RWPE2 (cell line): ENCODE measurements at regions not wholly inside any gene's neighbourhood (a gene's known extent, or its start where the extent isn't known, plus 50 kb on each side); places are given as distances from the start of the nearest gene placed in this dataset.

ENCODE experiments used
- ATAC-seq: fragments of 200-7000 bp; cut with Tn5 transposase; 3 replicates; pipeline ENCODE4 v1.9.1; 2021; ENCODE audit warnings: low read depth
- DNase-seq: peaks from one replicate; pipeline ENCODE4 v3.0.0-alpha.2; 2020; ENCODE audit warnings: low spot score
- H3K27ac ChIP-seq: fragments of 450-650 bp; 2 replicates; pipeline ENCODE4 v1.5.1; 2017; ENCODE audit warnings: mild to moderate bottlenecking; ENCODE audit not compliant: poor library complexity, severe bottlenecking
- H3K27me3 ChIP-seq: fragments of 250-450 bp; sonication (Bioruptor Pico); 2 replicates; pipeline ENCODE4 v1.5.1; 2021; ENCODE audit warnings: mild to moderate bottlenecking, moderate library complexity; ENCODE audit not compliant: insufficient read depth, poor library complexity, severe bottlenecking
- H3K36me3 ChIP-seq: fragments of 250-450 bp; sonication (Bioruptor Pico); 2 replicates; pipeline ENCODE4 v1.5.1; 2020; ENCODE audit warnings: low read depth, mild to moderate bottlenecking, moderate library complexity
- H3K4me1 ChIP-seq: fragments of 250-450 bp; sonication (Bioruptor Pico); 2 replicates; pipeline ENCODE4 v1.5.1; 2021; ENCODE audit warnings: mild to moderate bottlenecking, moderate library complexity; ENCODE audit not compliant: insufficient read depth, poor library complexity, severe bottlenecking
- H3K4me3 ChIP-seq: fragments of 250-450 bp; sonication (Bioruptor Pico); 2 replicates; pipeline ENCODE4 v1.5.1; 2021; ENCODE audit warnings: mild to moderate bottlenecking, moderate library complexity; ENCODE audit not compliant: severe bottlenecking
- H3K9me3 ChIP-seq: fragments of 250-450 bp; sonication (Bioruptor Pico); 2 replicates; pipeline ENCODE4 v1.5.1; 2021; ENCODE audit warnings: mild to moderate bottlenecking, moderate library complexity; ENCODE audit not compliant: severe bottlenecking
- TF ChIP-seq, protein P1 (sequence below): fragments of 450-650 bp; IDR thresholded peaks from one replicate; pipeline ENCODE4 v1.5.1; 2017; ENCODE audit warnings: mild to moderate bottlenecking, moderate library complexity; ENCODE audit not compliant: poor library complexity, severe bottlenecking

DNA sequence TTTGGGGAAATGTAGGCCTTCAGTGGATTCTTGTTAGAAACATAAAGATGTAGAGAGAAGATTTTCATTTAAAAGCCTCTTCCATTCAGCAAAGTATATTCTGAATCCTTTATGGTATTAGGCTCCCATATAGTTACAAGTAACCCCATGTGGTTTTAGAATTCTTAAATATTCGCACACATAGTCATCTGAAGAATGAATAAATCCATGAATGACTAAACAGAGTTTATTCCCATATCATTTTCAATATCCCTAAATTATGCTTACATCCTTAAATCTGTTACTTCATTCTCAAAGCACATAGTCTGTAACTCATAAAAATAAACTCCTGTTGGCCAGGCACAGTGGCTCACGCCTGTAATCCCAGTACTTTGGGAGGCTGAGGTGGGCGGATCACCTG lies 962.1 kb downstream of the KCNJ18 start:
- H3K27ac ChIP-seq: no peak overlapping the region
- H3K4me1 ChIP-seq: no peaks in the 10 kb centered on the region
- DNase-seq: no peak
- H3K27me3 ChIP-seq: no peaks in the 10 kb centered on the region
- ATAC-seq: no peak
- H3K4me3 ChIP-seq: no peak overlapping the region
- TF ChIP-seq, protein P1, sequence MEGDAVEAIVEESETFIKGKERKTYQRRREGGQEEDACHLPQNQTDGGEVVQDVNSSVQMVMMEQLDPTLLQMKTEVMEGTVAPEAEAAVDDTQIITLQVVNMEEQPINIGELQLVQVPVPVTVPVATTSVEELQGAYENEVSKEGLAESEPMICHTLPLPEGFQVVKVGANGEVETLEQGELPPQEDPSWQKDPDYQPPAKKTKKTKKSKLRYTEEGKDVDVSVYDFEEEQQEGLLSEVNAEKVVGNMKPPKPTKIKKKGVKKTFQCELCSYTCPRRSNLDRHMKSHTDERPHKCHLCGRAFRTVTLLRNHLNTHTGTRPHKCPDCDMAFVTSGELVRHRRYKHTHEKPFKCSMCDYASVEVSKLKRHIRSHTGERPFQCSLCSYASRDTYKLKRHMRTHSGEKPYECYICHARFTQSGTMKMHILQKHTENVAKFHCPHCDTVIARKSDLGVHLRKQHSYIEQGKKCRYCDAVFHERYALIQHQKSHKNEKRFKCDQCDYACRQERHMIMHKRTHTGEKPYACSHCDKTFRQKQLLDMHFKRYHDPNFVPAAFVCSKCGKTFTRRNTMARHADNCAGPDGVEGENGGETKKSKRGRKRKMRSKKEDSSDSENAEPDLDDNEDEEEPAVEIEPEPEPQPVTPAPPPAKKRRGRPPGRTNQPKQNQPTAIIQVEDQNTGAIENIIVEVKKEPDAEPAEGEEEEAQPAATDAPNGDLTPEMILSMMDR: no peak
- H3K9me3 ChIP-seq: no peaks in the 10 kb centered on the region
- H3K36me3 ChIP-seq: no peaks in the 10 kb centered on the region

DNA sequence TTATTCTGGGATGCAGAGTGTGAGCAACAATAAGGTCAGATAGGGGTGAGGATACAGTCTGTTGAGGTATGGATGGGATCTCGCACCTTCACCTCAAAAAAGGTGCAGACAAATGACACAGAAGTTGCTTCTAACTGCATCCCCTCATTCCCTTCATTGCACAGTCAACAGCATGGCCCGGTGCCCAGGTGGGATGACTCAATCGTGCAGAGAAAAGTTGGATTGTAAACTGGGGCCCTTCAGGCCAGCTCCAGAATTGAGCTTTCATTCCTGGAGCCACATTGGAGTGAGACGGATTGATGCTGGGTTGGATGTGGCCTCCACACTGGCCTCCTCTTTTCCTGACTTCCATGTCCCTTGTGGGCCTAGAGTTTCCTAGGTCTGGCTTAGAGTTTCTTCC lies 977.4 kb downstream of the KCNJ18 start:
- no peak for ATAC-seq
- TF ChIP-seq, protein P1: no peak
- Histone ChIP-seq H3K27me3 (no peaks in the 10 kb centered on the region), H3K4me1 (no peaks in the 10 kb centered on the region), H3K4me3 (no peak overlapping the region), H3K36me3 (no peaks in the 10 kb centered on the region), H3K27ac (no peak overlapping the region), H3K9me3 (no peaks in the 10 kb centered on the region)
- DNase-seq: no peak

DNA sequence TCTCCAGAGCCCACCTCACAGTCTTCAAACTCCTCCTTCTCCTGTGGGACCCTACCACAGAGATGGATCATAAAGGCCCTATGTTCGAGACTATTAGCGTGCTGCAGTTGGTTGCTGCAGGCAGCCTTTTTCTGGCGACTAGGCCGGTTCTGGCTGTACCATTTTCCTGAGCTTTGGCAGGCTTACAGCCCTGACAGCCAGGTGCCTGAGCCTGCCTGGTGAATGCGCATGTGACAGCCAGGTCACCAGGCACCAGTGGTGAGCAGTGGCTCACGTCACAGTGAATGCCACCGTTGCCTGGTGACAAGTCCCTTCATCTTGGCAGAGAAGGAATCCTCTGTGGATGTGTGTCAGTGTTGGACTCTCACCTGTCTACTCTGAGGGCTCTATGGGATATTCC lies 978.8 kb downstream of the KCNJ18 start:
- Histone ChIP-seq H3K36me3 (no peaks in the 10 kb centered on the region), H3K27me3 (no peaks in the 10 kb centered on the region), H3K9me3 (no peaks in the 10 kb centered on the region), H3K4me1 (no peaks in the 10 kb centered on the region), H3K27ac (no peak overlapping the region), H3K4me3 (no peak overlapping the region)
- DNase-seq (no peak), ATAC-seq (no peak)
- TF ChIP-seq, protein P1: no peak

- TF ChIP-seq, protein P1: no peak
- H3K27me3 ChIP-seq: no peaks in the 10 kb centered on the region
- H3K27ac ChIP-seq: no peak overlapping the region
- no peaks in the 10 kb centered on the region for H3K4me1 ChIP-seq
- ATAC-seq (no peak), DNase-seq (no peak)
- no peaks in the 10 kb centered on the region for H3K36me3 ChIP-seq
- no peak overlapping the region for H3K4me3 ChIP-seq
- peaks cover 2% of the 10 kb centered on the region for H3K9me3 ChIP-seq
Measured at GRCh38 chr17:22692066-22692805, 999.9 kb downstream of the KCNJ18 start.

DNA sequence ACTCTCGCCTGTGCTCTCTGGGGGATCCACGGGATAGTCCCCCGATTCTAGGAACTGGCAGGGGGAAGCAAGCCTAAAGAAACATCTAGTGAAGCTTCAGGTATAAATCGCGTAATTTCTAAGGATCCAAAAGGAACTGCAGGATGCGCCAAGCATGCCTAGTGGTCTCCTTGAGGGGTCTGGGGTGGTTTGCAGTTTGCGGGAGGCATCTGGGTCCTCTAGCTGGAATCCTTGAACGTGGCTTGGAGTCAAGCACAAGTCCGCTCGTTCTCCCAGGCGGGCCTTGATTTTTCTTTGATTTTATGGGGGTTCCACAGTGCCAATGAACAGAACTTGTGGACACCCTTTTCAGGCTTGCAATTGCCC lies 1000.5 kb downstream of the KCNJ18 start:
- DNase-seq: no peak
- H3K36me3 ChIP-seq: no peaks in the 10 kb centered on the region
- no peaks in the 10 kb centered on the region for H3K4me1 ChIP-seq
- H3K27ac ChIP-seq: no peak overlapping the region
- no peaks in the 10 kb centered on the region for H3K27me3 ChIP-seq
- peaks cover 2% of the 10 kb centered on the region for H3K9me3 ChIP-seq
- no peak overlapping the region for H3K4me3 ChIP-seq
- TF ChIP-seq, protein P1: no peak
- no peak for ATAC-seq
